Muscle of back (tissue), 3 donors: ENCODE measurements at regions not wholly inside any gene's neighbourhood (a gene's known extent, or its start where the extent isn't known, plus 50 kb on each side); places are given as distances from the start of the nearest gene placed in this dataset.
"Not testable (repeated sequence)": the region's sequence is repeated elsewhere in the genome, so short reads cannot be mapped to it uniquely, and the experiment has no call there.

Source experiments
- DNase-seq, 3 donors: peaks; one replicate each; pipeline versions ENCODE4 v3.0.0 to v3.0.0-alpha.2; 2013

GRCh38 chr13:61142506-61142905, 273.1 kb downstream of the PCDH20 start:
- peak; percentile 11 to 21 (median 15) for DNase-seq

DNA sequence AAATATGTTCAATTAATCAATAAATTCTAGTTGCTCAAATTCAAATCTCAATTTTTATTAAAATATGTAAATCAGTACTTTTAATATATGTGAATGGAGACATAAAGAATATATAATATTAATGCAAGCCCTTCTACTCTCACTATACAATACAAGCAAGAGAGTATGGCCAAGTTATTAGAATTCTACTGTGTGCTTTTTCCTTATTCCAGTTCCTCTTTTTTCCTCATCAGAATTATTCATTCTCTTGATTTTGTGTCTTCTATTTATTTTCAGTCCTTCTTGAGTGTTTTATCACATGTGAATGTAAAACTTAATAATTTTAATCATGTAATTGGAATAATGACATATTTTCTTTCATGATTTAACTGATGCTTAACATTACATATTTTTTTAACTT, 276.8 kb downstream of the PCDH20 start:
- DNase-seq, result no peak

GRCh38 chr13:61136515-61136914, 279.1 kb downstream of the PCDH20 start:
- no peak for DNase-seq

GRCh38 chr13:61136093-61136492, 279.6 kb downstream of the PCDH20 start:
- no peak for DNase-seq

GRCh38 chr13:61135583-61135982, 280.1 kb downstream of the PCDH20 start:
- no peak for DNase-seq

DNA sequence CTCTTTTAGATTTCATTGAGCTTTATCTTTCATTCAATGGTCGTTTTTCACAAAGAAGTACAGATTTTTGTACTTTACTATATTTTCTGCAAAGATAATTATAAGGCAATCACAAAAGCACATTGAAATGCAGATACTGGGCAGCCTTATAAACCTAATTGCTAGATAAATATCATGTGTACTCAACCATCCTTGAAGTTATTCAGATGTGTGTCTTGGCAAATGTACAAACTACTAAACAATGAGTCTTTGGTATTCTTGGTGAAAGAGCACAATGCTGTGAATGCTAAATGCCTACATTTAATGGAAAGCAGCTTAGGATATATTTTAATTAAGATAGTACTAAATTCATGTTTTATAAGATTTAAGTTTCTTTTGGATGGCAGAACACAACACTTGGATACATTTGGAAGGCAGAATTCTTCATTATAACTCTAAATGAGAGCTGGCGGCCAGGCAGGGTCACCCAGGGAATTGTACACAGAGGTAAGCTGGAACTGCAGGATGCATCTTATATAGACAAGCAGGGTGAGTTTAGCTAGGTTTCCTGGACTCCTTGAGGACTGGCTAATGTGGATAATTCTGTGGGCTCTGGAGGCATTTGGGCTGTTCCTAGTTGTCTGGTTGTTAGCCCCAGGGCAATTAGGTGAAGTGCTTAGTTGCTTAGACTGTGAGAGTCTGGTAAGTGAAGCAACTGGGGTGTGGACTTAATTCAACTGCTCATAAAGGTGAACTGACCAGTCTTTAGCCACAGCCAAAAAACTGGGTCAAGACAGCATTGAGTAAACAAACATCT, 286.6 kb downstream of the PCDH20 start:
- no peak for DNase-seq

- no peak for DNase-seq
Measured at GRCh38 chr13:61123538-61124289, 291.9 kb downstream of the PCDH20 start.

DNA sequence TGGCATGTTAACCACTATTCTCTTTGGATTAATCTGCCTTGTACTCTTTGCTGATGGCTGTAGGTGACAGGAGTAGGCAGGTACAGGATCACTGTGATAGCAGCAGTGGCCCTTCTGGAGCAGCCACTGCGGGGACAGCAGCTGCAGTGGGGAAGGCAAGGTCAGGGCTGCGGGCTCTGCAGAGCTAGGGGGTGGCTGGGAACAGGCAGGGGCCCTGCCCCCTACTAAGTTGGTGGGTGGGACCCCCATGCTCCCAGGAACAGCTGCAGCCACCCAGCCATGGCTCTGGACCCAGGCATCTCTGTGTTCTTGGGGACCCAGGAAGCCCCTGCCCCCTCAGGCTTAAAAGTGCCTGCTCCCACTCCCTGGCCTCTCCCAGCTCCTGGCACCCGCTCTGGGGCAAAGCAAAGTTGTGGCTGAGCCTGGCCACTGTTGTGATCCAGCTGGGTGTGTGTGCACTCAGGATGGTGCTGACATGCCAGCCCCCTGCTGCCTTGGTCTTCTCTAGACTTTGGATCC, 302.4 kb downstream of the PCDH20 start:
- no peak for DNase-seq

- no peak for DNase-seq
Measured at GRCh38 chr13:61111529-61111928, 304.1 kb downstream of the PCDH20 start.

DNA sequence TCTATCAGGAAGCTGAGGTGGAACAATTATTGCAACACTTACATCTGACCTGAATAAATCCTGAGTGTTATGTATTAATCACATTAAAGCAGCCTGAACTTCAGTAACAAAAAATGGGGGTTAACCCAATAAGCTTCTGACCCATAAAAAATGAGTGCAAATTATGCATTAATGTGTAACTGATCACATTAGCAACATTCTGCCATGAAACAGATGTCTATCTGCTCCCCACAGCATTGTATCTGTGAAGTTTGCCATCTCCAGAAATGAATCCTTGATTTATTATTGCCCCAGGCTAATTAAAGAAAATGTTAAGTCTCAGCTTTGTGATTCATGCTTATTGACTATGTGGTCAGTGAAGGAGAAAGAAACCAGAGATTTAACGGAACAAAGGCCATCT, 304.9 kb downstream of the PCDH20 start:
- no peak for DNase-seq

GRCh38 chr13:61109741-61110140, 305.9 kb downstream of the PCDH20 start:
- no peak for DNase-seq

GRCh38 chr13:61107989-61108388, 307.7 kb downstream of the PCDH20 start:
- DNase-seq, result no peak

DNA sequence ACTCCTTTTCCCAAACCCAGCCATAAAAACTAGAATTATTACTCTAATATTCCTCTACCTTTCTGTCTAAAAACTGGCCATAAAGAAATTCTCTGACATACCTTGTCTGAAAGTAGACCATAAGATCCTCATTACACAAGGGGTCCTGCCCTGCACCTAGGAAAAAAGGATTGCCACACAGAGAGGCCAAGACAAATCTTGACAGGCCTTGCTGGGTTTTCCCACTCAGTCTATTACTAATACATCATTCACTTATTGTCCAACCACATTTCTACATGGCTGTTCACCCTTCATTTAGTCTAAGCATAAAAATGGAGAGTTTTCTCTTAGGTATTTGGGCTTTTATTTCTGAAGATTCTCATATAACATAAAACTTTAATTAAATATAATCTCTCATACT, 319.8 kb downstream of the PCDH20 start:
- DNase-seq, result peak in 1 of 3 donors; percentile 2

- DNase-seq, result no peak
Measured at GRCh38 chr13:61094865-61095264, 320.8 kb downstream of the PCDH20 start.

DNA sequence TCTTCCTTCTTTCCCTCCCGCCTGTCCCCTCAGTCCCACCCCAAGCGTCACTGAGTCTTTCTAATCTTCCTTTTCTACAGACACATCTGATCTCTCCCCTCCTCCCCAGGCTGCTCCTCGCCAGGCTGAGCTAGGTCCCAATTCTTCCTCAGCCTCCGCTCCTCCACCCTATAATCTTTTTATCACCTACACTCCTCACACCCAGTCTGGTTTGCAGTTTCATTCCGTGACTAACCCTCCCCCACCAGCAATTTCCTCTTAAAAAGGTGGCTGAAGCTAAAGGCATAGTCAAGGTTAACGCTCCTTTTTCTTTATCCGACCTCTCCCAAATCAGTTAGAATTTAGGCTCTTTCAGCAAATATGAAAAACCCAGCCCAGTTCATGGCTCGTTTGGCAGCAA, 325.8 kb downstream of the PCDH20 start:
- not testable (repeated sequence) for DNase-seq

DNA sequence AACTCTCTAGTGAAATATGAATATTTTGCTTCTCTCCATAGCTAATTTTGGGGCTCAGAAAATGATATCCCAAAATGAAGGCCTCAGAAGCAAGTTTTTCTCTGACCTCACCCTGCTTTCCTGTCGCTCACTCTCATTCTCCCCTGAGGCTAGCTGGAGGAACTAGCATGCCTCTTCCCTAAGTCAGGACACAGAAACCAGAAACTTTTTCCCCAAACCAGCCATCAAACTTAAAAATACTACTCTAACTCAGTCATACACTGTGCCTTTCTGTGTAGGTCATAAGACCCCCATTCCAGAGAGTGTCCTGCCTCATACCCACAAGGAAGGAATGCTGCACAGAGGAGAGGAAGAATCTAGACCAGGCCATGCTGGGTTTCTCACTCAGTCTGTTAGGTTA, 329.6 kb downstream of the PCDH20 start:
- DNase-seq, result no peak

DNA sequence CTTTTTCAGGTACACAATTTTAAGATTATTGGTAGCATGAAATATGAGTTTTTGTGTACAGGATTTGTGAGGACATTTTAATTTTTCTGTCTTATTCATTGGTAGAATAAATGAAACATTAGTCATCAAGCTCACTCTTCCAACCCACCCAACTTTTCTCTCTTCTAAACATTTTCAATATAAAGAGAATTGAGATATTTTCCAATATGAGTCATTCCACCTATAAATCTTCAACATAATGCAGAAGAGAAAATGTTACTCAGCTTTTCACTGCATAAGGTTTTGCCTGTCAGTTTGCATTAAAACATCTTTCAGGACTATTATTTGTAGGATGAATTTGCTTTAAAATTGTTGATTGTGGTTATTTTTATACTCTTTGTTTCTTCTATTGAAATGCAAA, 330.7 kb downstream of the PCDH20 start:
- peak in 1 of 3 donors; percentile 11 for DNase-seq

- no peak for DNase-seq
Measured at GRCh38 chr13:61078976-61079770, 336.5 kb downstream of the PCDH20 start.

- DNase-seq, result no peak
Measured at GRCh38 chr13:61052175-61052574, 363.5 kb downstream of the PCDH20 start.

GRCh38 chr13:61045251-61045650, 370.4 kb downstream of the PCDH20 start:
- DNase-seq, result no peak

- DNase-seq, result no peak
Measured at GRCh38 chr13:61040181-61040580, 375.5 kb downstream of the PCDH20 start.

- DNase-seq, result no peak
Measured at GRCh38 chr13:61039302-61039701, 376.3 kb downstream of the PCDH20 start.
